ENCODE measurements at regions not wholly inside any gene's neighbourhood (a gene's known extent, or its start where the extent isn't known, plus 50 kb on each side); places are given as distances from the start of the nearest gene placed in this dataset.

- TF ChIP-seq HOXA7 (CRISPR knock-in tag; IDR thresholded peaks at IDR 0.05) (no peak), PBX3 (IDR thresholded peaks at IDR 0.05) (no peak), ZNF302 (CRISPR knock-in tag; IDR thresholded peaks at IDR 0.05) (no peak), RARB (CRISPR knock-in tag; IDR thresholded peaks at IDR 0.05) (no peak), HOXB5 (CRISPR knock-in tag; IDR thresholded peaks at IDR 0.05) (no peak), POLR2A (IDR thresholded peaks at IDR 0.05; ENCODE audit: low read length) (no peak), E2F6 (IDR thresholded peaks at IDR 0.05; ENCODE audit: borderline replicate concordance, low read depth) (no peak)
- TF ChIP-seq, protein P1, sequence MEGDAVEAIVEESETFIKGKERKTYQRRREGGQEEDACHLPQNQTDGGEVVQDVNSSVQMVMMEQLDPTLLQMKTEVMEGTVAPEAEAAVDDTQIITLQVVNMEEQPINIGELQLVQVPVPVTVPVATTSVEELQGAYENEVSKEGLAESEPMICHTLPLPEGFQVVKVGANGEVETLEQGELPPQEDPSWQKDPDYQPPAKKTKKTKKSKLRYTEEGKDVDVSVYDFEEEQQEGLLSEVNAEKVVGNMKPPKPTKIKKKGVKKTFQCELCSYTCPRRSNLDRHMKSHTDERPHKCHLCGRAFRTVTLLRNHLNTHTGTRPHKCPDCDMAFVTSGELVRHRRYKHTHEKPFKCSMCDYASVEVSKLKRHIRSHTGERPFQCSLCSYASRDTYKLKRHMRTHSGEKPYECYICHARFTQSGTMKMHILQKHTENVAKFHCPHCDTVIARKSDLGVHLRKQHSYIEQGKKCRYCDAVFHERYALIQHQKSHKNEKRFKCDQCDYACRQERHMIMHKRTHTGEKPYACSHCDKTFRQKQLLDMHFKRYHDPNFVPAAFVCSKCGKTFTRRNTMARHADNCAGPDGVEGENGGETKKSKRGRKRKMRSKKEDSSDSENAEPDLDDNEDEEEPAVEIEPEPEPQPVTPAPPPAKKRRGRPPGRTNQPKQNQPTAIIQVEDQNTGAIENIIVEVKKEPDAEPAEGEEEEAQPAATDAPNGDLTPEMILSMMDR (IDR thresholded peaks at IDR 0.05): no peak
These were observed 658.3 kb upstream of the PITX2 start for GRCh38 chr4:111281219-111281618.
